WTC11 (cell line): ENCODE measurements at regions not wholly inside any gene's neighbourhood (a gene's known extent, or its start where the extent isn't known, plus 50 kb on each side); places are given as distances from the start of the nearest gene placed in this dataset.

Experiments
- ATAC-seq: fragments of 200-7000 bp; cut with Tn5 transposase; 2 replicates; pipeline ENCODE4 v1.10.0; 2021; ENCODE audit warnings: mild to moderate bottlenecking, moderate library complexity
- CTCF ChIA-PET: fragments of 300-600 bp; sonication (Branson Sonifier 250); formaldehyde crosslinking; loops from one replicate; lab custom pipeline; 2021; ENCODE audit warnings: antibody characterized with exemption; lab: Charles Lee
- POLR2A ChIA-PET: fragments of 350-600 bp; sonication (Branson Sonifier 250); formaldehyde crosslinking; loops from one replicate; lab custom pipeline; 2021; ENCODE audit warnings: antibody characterized with exemption; lab: Charles Lee
- DNase-seq: peaks from one replicate; pipeline ENCODE4 v3.0.0; 2021; ENCODE audit warnings: low spot score
- H3K27ac Mint-ChIP-seq: 2 replicates; pipeline ENCODE4 v1.8.0; 2021; ENCODE audit warnings: mixed read lengths
- H3K27me3 Mint-ChIP-seq: 2 replicates; pipeline ENCODE4 v1.8.0; 2021; ENCODE audit warnings: low read depth, mild to moderate bottlenecking, moderate library complexity, mixed read lengths
- H3K36me3 Mint-ChIP-seq: 2 replicates; pipeline ENCODE4 v1.8.0; 2021; ENCODE audit warnings: mixed read lengths
- H3K4me1 Mint-ChIP-seq: 2 replicates; pipeline ENCODE4 v1.8.0; 2022; ENCODE audit warnings: mixed read lengths
- H3K4me3 Mint-ChIP-seq: 2 replicates; pipeline ENCODE4 v1.8.0; 2021; ENCODE audit warnings: mild to moderate bottlenecking, moderate library complexity, mixed read lengths
- H3K9me3 Mint-ChIP-seq: 2 replicates; pipeline ENCODE4 v1.8.0; 2021; ENCODE audit warnings: mixed read lengths
- CBFB ChIP-seq: sonication (generic); formaldehyde crosslinking; IDR thresholded peaks from 2 replicates; pipeline ENCODE4 v1.8.1; 2022; ENCODE audit warnings: mild to moderate bottlenecking, low read depth, missing genetic modification reagents
- CREB1 ChIP-seq: sonication (generic); formaldehyde crosslinking; IDR thresholded peaks from 2 replicates; pipeline ENCODE4 v1.8.0; 2023; ENCODE audit warnings: mild to moderate bottlenecking, missing genetic modification reagents
- CREM ChIP-seq: sonication (generic); formaldehyde crosslinking; IDR thresholded peaks from 2 replicates; pipeline ENCODE4 v1.8.1; 2022; ENCODE audit warnings: mild to moderate bottlenecking, missing genetic modification reagents, moderate library complexity
- FOXK1 ChIP-seq: sonication (generic); formaldehyde crosslinking; IDR thresholded peaks from 2 replicates; pipeline ENCODE4 v1.8.0; 2022; ENCODE audit warnings: mild to moderate bottlenecking, moderate library complexity, missing genetic modification reagents
- GABPB1 ChIP-seq: sonication (generic); formaldehyde crosslinking; IDR thresholded peaks from 2 replicates; pipeline ENCODE4 v1.8.1; 2023; ENCODE audit warnings: mild to moderate bottlenecking, missing genetic modification reagents
- NFATC4 ChIP-seq: fragments of 250-450 bp; sonication (Bioruptor Pico); IDR thresholded peaks from 2 replicates; pipeline ENCODE4 v1.9.0; 2021; ENCODE audit warnings: mild to moderate bottlenecking
- OVOL2 ChIP-seq: fragments of 250-450 bp; sonication (Bioruptor Pico); IDR thresholded peaks from 2 replicates; pipeline ENCODE4 v1.9.0; 2021; ENCODE audit warnings: mild to moderate bottlenecking, borderline replicate concordance
- PRRX2 ChIP-seq: fragments of 250-450 bp; sonication (Bioruptor Pico); IDR thresholded peaks from 2 replicates; pipeline ENCODE4 v1.8.0; 2021; ENCODE audit warnings: mild to moderate bottlenecking
- RELA ChIP-seq: sonication (generic); formaldehyde crosslinking; IDR thresholded peaks from 2 replicates; pipeline ENCODE4 v1.8.1; 2022; ENCODE audit warnings: missing genetic modification reagents, mild to moderate bottlenecking, borderline replicate concordance
- SMAD3 ChIP-seq: sonication (generic); formaldehyde crosslinking; IDR thresholded peaks from 2 replicates; pipeline ENCODE4 v1.8.0; 2022; ENCODE audit warnings: missing genetic modification reagents, mild to moderate bottlenecking, borderline replicate concordance
- TP53 ChIP-seq: sonication (generic); formaldehyde crosslinking; IDR thresholded peaks from 2 replicates; pipeline ENCODE4 v1.8.1; 2023; ENCODE audit warnings: mild to moderate bottlenecking, missing genetic modification reagents
- ZNF121 ChIP-seq: sonication (generic); formaldehyde crosslinking; IDR thresholded peaks from 2 replicates; pipeline ENCODE4 v1.8.0; 2023; ENCODE audit warnings: missing genetic modification reagents
- ZNF219 ChIP-seq: sonication (generic); formaldehyde crosslinking; IDR thresholded peaks from 2 replicates; pipeline ENCODE4 v1.8.0; 2023; ENCODE audit warnings: missing genetic modification reagents, mild to moderate bottlenecking, borderline replicate concordance
- ZNF423 ChIP-seq: fragments of 250-450 bp; sonication (Bioruptor Pico); IDR thresholded peaks from 2 replicates; pipeline ENCODE4 v2.1.2; 2022; ENCODE audit warnings: mild to moderate bottlenecking, moderate library complexity
- ZNF671 ChIP-seq: fragments of 250-450 bp; sonication (Bioruptor Pico); IDR thresholded peaks from 2 replicates; pipeline ENCODE4 v1.8.0; 2021; ENCODE audit warnings: mild to moderate bottlenecking
- TF ChIP-seq, protein P1 (sequence below): fragments of 250-450 bp; sonication (Bioruptor Pico); IDR thresholded peaks from 2 replicates; pipeline ENCODE4 v1.9.0; 2021; ENCODE audit warnings: moderate library complexity, mild to moderate bottlenecking, inconsistent platforms, borderline replicate concordance
- TF ChIP-seq, protein P2 (sequence below): sonication (generic); formaldehyde crosslinking; IDR thresholded peaks from 2 replicates; pipeline ENCODE4 v1.8.1; 2022; ENCODE audit warnings: mild to moderate bottlenecking, missing genetic modification reagents, moderate library complexity, borderline replicate concordance
- TF ChIP-seq, protein P3 (sequence below): fragments of 250-450 bp; sonication (Bioruptor Pico); IDR thresholded peaks from 2 replicates; pipeline ENCODE4 v1.8.0; 2021; ENCODE audit warnings: mild to moderate bottlenecking
- TF ChIP-seq, protein P4 (sequence below): sonication (generic); formaldehyde crosslinking; IDR thresholded peaks from 2 replicates; pipeline ENCODE4 v1.8.1; 2023; ENCODE audit warnings: mild to moderate bottlenecking, missing genetic modification reagents, moderate library complexity
- TF ChIP-seq, protein P5 (sequence below): sonication (generic); formaldehyde crosslinking; IDR thresholded peaks from 2 replicates; pipeline ENCODE4 v1.8.0; 2022; ENCODE audit warnings: mild to moderate bottlenecking, missing genetic modification reagents
- TF ChIP-seq, protein P6 (sequence below): sonication (generic); formaldehyde crosslinking; IDR thresholded peaks from 2 replicates; pipeline ENCODE4 v1.8.0; 2022; ENCODE audit warnings: mild to moderate bottlenecking, missing genetic modification reagents

DNA sequence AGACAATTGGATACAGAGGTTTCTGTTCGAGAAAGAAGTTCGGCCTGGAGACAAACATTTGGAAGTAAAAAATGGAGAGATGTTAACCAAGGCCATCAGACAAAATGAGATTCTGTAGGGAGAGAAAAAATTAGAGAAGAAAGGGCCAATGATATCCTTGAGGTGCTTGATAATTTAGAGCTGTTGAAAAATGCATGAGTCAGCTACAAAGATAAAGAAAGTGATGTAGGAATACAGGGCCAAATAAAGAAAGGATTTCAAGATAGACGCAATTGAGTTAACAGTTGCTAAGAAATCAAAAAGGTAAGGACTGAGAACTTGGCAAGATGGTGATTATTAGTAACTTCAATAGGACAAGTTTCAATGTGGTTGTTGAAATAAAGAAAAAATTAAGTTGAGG lies 384.2 kb upstream of the SEMA3A start:
- ChIA-PET CTCF (no interaction called here), POLR2A (no interaction called here)
- TF ChIP-seq NFATC4 (CRISPR knock-in tag) (no peak), CREB1 (CRISPR knock-in tag) (no peak), FOXK1 (CRISPR knock-in tag) (no peak), ZNF121 (CRISPR knock-in tag) (no peak), PRRX2 (no peak), GABPB1 (no peak), ZNF671 (CRISPR knock-in tag) (no peak), RELA (CRISPR knock-in tag) (no peak), SMAD3 (no peak), CREM (CRISPR knock-in tag) (no peak), TP53 (CRISPR knock-in tag) (no peak), ZNF219 (CRISPR knock-in tag) (no peak), CBFB (CRISPR knock-in tag) (no peak), ZNF423 (CRISPR knock-in tag) (no peak)
- TF ChIP-seq, protein P1, sequence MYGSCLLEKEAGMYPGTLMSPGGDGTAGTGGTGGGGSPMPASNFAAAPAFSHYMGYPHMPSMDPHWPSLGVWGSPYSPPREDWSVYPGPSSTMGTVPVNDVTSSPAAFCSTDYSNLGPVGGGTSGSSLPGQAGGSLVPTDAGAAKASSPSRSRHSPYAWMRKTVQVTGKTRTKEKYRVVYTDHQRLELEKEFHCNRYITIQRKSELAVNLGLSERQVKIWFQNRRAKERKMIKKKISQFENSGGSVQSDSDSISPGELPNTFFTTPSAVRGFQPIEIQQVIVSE (CRISPR knock-in tag), result no peak
- TF ChIP-seq, protein P2, sequence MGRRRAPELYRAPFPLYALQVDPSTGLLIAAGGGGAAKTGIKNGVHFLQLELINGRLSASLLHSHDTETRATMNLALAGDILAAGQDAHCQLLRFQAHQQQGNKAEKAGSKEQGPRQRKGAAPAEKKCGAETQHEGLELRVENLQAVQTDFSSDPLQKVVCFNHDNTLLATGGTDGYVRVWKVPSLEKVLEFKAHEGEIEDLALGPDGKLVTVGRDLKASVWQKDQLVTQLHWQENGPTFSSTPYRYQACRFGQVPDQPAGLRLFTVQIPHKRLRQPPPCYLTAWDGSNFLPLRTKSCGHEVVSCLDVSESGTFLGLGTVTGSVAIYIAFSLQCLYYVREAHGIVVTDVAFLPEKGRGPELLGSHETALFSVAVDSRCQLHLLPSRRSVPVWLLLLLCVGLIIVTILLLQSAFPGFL, result no peak
- TF ChIP-seq, protein P3, sequence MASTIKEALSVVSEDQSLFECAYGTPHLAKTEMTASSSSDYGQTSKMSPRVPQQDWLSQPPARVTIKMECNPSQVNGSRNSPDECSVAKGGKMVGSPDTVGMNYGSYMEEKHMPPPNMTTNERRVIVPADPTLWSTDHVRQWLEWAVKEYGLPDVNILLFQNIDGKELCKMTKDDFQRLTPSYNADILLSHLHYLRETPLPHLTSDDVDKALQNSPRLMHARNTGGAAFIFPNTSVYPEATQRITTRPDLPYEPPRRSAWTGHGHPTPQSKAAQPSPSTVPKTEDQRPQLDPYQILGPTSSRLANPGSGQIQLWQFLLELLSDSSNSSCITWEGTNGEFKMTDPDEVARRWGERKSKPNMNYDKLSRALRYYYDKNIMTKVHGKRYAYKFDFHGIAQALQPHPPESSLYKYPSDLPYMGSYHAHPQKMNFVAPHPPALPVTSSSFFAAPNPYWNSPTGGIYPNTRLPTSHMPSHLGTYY (CRISPR knock-in tag), result no peak
- TF ChIP-seq, protein P4, sequence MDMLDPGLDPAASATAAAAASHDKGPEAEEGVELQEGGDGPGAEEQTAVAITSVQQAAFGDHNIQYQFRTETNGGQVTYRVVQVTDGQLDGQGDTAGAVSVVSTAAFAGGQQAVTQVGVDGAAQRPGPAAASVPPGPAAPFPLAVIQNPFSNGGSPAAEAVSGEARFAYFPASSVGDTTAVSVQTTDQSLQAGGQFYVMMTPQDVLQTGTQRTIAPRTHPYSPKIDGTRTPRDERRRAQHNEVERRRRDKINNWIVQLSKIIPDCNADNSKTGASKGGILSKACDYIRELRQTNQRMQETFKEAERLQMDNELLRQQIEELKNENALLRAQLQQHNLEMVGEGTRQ, result no peak
- TF ChIP-seq, protein P5, sequence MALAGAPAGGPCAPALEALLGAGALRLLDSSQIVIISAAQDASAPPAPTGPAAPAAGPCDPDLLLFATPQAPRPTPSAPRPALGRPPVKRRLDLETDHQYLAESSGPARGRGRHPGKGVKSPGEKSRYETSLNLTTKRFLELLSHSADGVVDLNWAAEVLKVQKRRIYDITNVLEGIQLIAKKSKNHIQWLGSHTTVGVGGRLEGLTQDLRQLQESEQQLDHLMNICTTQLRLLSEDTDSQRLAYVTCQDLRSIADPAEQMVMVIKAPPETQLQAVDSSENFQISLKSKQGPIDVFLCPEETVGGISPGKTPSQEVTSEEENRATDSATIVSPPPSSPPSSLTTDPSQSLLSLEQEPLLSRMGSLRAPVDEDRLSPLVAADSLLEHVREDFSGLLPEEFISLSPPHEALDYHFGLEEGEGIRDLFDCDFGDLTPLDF, result no peak
- Mint-ChIP-seq H3K27me3 (no peaks in the 10 kb centered on the region), H3K36me3 (no peaks in the 10 kb centered on the region), H3K9me3 (peaks cover 3% of the 10 kb centered on the region; the same call in 1 of the 2 replicates), H3K4me3 (no peak overlapping the region), H3K27ac (no peak overlapping the region), H3K4me1 (no peaks in the 10 kb centered on the region)
- ATAC-seq (no peak), DNase-seq (no peak)

DNA sequence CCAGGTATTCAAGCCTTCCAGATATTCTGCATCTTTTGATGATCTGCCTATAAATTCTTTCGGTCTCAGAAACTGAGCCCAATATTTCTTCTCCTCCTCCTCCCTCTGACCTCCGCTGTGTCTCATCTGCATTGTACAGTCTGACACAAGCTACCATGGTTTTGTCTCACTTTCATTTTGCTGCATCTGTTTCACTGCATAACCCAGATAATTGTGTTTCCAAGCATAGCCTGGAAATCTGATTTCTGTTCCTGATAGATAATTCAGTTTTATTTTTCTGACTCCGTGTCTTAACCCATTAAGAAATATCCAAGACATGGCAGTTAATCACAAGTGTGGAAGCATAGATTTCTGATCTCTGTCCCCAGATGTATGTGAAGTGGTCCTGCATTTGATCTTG lies 374.2 kb upstream of the SEMA3A start:
- ATAC-seq, result no peak
- Mint-ChIP-seq H3K36me3 (no peaks in the 10 kb centered on the region), H3K9me3 (no peaks in the 10 kb centered on the region), H3K4me3 (no peak overlapping the region), H3K27ac (no peak overlapping the region), H3K27me3 (no peaks in the 10 kb centered on the region), H3K4me1 (peaks cover 15% of the 10 kb centered on the region)
- ChIA-PET POLR2A (no interaction called here), CTCF (no interaction called here)
- no peak for DNase-seq
- TF ChIP-seq OVOL2 (CRISPR knock-in tag) (no peak), CREM (CRISPR knock-in tag) (no peak)
- TF ChIP-seq, protein P6, sequence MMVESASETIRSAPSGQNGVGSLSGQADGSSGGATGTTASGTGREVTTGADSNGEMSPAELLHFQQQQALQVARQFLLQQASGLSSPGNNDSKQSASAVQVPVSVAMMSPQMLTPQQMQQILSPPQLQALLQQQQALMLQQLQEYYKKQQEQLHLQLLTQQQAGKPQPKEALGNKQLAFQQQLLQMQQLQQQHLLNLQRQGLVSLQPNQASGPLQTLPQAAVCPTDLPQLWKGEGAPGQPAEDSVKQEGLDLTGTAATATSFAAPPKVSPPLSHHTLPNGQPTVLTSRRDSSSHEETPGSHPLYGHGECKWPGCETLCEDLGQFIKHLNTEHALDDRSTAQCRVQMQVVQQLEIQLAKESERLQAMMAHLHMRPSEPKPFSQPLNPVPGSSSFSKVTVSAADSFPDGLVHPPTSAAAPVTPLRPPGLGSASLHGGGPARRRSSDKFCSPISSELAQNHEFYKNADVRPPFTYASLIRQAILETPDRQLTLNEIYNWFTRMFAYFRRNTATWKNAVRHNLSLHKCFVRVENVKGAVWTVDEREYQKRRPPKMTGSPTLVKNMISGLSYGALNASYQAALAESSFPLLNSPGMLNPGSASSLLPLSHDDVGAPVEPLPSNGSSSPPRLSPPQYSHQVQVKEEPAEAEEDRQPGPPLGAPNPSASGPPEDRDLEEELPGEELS, result no peak
